NCI-H1436 treated with DMSO at 0.1 percent for 48 hours (cell line): ENCODE measurements at regions not wholly inside any gene's neighbourhood (a gene's known extent, or its start where the extent isn't known, plus 50 kb on each side); places are given as distances from the start of the nearest gene placed in this dataset.
A peak's percentile ranks its signal among the peaks of the same experiment; 100 is the strongest.

Experiments
- DNase-seq: peaks from one replicate; lab custom pipeline; 2025; lab: John Stamatoyannopoulos, UW

DNA sequence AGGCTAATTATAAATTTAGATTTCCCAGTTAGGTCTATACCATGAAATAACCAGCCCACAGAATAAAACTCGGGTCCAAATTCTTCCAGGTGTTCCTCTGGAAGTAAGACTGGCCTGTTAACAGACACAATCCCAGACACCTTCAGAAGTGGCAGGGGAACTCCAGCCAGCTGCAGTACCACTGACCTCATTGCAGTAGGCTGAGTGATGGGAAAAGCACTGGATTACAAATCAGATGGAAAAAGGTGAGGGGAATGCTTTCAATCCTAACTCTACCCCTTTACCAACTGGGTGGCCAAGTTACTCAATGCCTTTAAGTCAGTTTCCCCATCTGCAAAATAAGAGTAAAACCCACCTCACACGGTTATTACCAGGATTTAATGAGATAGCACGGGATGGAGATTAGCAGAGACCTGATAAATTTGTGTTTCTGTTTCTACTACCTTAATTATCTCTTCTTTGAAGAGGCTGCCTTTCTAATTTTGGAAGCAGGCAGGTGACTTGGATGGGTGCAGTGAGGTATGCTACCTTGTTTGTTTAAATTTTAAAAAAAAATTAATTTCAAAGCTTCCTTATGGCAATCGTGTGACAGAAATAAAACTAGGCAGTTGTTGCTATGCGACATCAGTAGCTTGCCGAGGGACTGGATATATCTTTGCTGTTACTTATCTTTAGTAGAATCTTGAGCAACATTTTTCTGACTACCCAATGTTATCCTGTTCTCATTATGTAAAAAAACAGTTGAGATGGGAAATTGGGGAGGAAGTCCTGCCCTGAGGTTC lies 167.3 kb upstream of the GRIN2B start:
- no peak for DNase-seq

DNA sequence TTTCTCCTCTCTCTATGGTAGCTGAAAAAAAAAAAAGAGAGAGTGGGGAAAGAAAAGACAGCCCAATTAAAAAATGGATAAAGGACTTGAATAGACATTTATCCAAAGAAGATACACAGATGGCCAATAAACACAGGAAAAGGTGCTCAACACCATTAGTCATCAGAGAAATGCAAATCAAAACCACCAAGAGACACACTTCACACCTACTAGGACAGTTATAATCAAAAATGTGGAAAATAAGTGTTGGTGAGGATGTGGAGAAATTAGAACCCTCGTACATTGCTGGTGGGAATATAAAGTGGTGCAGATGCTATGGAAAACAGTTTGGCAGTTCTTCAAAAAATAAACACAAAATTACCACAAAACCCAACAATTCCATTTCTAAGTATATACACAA lies 172.4 kb upstream of the GRIN2B start:
- DNase-seq = no peak

DNA sequence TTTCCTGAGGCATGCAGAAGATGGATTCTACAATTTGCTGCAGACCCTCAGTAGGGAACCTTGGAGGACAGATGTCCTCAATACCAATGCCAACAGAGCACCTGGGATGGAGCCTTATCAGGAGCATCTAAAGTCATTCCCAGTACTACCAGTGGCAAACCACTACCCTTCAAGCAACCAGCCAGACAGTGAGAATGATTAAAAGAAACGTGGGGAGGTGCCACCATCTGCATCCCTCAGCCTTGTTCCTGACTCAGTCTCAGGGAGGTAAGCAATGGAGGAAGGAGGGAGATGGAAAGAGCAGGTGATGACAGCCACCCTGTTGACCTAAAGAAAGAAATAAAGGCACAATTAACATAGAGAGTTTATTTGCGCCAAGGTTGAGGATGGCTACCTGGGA lies 175.2 kb upstream of the GRIN2B start:
- DNase-seq = no peak

DNA sequence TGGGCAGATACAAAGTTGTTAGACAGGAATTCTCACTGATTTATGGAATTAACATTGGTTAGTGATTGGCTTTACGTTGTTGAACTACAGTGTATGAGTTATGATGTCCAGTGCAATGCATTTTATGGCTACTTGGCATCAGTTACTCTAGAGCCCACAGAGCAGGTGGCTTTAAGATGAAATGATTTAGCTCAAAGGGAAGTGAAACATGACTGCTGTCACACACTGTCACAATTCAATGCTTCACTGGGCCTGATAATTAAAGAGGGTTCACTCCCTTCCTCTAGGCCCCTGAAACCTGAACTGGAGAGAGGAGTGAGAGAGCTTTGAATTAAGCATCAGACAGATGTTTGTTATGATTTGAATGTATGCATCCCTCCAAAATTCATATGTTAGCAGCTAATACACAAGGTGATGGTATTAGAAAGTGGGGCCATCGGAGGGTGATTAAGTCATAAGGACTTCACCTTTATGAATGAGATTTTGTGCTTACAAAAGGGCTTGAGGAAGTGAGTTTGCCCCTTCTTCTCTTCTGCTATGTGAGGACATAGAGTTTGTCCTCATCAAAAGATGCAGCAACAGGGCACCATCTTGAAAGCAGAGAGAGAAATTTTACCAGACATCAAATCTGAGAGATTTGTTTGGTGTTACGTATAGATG lies 175.8 kb upstream of the GRIN2B start:
- no peak for DNase-seq

DNA sequence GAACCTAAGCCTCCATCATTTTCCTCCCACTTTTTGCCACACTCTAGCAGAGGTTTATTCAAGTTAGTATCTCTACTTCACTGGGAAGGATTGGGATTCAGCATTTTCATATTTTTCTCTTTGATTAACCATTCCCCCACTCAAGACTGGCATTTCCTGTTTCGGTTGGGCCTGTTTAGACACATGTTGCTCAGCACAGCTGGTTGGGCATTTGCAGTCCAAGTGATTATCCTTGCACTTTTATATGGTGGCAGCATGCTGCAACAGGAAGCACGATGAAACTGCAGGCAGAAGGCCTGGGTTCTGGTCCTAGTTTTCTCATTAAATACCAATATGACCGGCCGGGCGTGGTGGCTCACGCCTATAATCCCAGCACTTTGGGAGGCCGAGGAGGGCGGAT lies 182.9 kb upstream of the GRIN2B start:
- DNase-seq = no peak

DNA sequence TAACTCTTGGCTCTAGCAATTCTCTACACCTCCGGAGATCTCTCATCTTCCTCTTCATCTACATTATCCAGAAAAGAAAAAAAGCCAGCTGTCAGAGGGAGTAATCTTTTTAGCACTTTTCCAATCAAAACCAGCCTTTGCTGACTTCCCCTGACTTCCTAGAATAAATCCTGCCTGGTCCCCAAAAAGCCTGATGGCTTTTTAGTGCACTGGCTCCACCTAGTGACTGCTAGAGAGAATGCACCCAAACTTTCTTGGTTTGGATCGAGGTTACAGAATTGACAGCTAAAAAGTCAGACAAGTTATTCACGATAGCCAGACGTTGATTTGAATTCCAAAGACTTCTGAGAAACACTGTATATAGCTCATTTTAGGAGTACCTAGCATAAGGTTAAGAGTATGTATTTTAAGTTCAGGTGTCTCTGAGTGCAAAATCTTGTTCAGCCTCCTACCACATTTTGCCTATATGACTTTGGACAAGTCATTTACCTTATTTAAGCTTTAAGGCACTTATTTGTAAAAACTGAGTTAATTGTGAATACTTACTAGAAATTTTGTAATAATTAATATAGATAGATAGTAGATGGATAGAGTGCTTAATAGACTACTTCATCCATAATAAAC lies 185.7 kb upstream of the GRIN2B start:
- no peak for DNase-seq

DNA sequence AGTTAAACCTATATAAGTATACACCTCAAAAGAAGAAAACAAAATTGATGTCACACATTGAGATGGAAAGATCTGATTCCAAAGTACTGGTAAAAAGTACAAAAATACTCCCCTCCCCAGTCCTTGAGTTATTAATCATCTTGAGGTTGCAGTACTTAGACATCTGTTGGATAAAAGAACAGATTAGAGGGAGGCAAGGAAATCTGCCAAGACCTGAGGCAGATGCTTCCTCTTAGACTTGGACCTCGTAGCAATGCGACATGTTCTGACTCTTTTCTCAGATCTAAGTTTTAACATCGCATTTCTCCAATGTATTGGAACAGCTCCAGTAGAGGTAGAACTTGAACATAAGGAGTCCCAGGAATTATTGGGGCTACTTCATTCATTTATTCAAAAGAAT lies 187.9 kb upstream of the GRIN2B start:
- DNase-seq = no peak

DNA sequence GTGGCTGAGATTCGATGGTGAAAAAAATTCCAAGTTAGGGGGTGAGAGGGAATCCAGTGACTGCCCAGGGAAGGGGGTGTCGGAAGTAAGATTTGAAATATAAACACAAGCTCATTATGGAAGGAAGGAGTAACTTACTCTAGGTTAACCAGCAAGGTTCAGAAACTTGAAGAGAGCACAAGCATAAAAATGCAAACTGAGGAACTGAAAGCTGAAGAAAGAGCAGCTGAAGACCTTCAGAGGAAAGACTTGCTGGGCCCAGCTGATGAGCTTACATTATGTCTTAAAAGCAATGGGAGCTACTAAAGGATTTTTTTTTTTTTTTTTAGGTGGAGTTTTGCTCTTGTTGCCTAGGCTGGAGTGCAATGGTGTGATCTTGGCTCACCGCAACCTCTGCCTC lies 189.7 kb upstream of the GRIN2B start:
- no peak for DNase-seq

DNA sequence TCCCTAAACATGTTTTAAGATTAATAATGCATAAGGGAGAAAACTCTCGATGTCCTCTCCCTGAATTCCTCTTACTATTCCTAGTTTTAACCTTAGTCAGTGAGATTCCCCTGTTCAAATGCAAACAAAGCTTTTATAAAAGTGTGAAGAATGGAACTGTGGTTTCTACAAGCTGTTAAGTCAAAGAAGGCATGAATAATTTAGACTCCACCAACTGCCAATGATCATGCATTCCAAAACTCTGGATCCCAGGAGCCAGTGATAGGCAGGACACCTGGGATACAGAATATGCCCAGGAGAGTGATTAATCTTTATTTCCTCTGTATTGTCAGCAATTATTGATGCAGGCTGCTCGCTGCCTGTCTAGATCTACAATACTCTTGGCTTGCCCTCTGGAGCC lies 190.3 kb upstream of the ATF7IP start:
- DNase-seq = no peak

DNA sequence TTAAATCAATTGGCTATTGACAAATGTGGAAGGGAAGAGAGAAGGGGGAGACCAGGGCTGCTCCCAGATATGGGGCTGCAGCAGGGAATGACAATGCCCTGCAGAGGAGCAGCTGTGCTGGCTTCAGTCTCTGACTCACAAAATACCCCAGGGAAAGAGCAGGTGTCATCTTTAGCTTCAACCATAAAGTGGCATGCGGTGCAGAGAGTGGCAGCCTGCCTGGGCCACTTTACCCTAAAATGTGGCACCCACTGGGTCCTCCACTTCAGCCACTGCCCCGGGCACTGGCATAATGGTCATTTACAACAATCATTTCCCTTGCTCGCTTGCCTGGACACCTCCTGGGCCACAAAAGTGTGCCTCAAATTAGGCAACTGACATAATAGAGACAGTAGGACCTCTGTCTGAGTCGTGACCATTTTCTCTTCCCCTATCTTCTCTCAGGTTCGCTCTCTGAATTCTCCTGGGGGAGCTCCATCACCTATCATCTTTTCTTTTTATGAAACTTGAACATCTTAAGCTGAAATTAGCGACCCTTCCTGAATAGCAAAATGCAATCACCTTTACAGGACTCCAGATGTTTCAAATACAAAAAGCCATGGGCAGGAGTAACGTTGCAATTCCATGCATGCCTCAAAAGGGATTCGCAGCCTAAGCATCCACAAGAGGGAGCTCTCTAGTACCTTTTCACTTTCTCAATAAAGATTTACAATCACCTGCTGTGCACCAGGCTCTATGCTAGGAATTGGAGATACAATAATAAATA lies 179.9 kb upstream of the ATF7IP start:
- peak; percentile 7 for DNase-seq

DNA sequence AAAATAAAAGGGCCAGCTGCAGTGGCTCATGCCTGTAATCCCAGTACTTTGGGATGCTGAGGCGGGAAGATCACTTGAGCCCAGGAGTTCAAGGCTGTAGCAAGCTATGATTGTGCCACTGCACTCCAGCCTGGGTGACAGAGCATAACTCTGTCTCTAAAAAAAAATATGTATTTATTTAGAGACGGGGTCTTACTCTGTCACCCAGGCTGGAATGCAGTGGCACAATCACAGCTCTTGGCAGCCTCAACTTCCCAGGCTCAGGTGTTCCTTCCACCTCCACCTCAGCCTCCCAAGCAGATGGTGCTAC lies 179.3 kb upstream of the ATF7IP start:
- no peak for DNase-seq

DNA sequence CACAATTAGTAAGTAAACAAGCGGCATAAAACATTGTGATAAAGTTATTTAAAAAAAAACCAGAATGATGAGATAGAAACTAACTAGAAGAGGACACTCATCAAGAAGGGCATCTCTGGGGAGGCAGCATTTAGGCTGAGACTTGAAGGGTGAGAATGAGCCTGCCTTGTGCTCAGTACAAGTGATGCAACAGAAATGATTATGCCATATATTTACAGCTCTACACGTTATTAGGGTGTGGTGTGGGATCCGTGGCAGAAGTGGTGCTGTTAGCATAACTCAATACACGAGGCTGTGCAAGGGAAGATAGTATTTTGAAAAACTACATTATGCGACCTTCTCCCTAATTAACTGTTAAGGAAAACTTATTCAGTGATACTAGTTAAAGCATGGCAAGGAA lies 178.5 kb upstream of the ATF7IP start:
- DNase-seq = no peak

DNA sequence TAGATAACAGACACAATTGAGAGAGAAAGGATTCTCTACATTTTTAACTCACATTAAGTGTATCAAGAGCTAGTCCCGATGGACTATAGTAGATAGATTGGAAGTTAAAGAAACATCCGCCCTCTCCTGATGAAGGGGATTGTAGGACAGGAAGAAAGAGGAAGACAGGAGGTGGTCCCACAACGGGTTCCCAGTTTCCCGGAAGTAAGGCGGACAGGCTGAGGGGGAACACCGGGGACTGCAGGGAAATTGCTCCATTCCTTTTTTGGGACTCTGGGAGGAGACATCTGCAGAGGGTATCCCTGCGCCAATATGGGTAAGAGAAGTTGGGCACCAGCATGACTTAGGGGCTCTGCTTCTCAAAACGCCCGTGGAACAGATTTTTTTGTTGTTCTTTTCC lies 177.5 kb upstream of the ATF7IP start:
- DNase-seq = no peak

DNA sequence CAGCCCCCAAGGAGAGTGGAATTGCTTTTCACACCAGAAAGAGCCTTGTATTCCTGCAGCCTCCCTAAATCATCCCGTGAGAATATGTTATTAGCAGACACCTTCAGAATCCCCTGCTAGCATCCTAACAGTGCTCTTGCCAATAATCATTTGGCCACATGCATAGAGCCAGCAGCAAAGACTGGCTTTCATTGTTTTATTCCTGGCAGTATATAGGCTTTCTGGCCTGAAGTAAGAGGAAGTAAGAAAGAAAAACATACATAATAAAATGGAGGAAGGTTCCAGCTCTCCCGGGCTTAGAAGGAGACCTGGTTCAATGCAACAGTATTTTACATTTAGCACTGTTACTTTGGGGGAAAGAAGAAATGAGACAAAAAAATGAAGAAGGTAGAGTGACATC lies 176.7 kb upstream of the ATF7IP start:
- DNase-seq = no peak

DNA sequence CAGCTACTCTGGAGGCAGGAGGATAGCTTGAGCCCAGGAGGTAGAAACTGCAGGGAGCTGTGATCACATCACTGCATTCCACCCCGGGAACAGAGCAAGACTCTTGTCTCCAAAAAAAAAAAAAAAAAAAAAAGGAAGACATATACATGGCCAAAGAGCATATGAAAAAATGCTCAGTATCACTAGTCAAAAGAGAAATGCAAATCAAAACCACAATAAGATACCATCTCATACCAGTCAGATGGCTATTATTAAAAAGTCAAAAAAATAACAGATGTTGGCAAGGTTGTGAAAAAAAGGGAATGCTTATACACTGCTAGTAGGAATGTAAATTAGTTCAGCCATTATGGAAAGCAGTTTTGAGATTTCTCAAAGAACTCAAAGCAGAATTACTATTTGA lies 174.8 kb upstream of the ATF7IP start:
- no peak for DNase-seq

DNA sequence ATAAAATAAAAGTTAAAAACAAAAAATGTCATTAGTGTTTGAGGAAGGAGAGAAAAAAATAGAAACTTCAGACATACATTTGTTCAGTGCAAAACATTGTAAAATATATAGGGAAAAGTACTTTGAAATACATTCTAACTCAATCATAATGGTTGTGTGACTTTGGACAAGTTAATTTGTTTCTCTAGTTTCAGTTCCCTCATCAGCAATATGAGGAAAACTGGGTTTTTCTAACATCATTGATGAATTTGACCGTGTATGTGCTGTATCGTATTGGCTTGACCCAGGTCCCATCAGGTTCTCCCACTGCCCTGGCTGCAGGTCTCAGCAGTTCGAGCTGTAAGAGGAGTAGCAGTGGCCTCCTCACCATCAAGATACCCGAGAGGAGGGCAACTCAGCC lies 173.9 kb upstream of the ATF7IP start:
- no peak for DNase-seq

DNA sequence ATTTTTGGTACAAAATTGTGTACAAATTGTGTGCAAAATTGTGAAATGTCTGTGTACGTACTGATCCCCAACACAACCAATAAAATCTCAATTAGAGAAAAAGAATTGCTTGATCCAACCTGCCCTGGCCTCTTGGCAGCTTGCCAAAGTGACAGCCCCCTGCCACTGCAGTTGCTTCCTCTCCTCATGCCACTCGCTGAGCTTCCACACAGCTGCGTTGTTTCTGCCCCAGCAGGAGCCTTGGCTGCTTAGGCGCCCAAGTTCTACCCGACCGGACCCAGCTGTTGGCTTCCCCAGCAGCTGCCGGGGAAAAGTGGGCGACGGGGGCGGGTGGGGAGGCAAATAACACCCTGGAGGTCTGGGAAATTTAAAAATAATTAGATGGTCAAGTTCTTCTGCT lies 171.8 kb upstream of the ATF7IP start:
- DNase-seq = no peak

DNA sequence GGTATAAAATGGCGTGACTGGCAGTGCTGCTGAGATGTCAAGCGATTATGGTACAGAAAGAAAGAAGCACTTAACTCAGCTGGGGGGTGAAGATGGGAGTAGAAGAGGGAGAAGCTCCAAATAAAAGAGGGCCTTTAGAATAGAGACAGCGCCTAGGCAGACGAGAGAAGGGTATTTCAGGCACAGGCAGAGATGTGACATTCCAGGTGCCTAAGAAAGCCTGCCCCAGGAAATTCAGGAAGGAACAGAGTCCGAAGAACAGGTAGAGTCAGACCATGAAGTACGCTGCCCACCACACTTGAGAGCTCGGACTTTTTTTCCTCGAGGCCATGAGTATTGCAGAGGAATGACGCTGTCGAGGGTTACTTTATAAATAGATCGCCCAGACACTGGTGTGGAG lies 170.9 kb upstream of the ATF7IP start:
- no peak for DNase-seq

DNA sequence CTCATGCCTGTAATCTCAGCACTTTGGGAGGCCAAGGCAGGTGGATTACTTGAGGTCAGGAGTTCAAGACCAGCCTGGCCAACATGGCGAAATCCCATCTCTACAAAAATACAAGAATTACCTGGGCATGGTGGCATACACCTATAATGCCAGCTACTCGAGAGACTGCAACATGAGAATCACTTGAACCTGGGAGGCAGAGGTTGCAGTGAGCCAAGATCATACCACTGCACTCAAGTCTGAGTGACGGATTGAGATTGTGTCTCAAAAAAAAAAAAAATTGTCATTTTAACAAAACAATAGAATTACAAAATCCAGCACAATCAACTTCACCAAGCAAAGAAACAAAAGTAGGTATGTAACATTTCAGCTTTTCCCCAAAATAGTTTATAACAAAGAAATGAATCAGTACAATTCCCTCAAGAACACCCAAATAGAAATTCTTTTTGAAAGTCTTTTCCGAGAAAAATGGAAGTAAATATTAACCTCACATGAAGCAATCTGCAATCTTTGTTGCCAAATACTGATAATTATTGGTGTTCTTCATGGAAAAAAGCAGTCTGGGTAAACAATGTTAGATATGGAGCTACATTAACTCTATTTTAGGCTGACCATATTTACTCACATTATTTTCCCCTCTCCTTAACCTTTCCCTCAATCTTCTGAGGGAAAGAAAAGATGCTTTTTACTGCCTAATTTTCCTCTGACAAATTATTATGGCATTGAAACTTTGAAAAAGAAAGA lies 165.9 kb upstream of the ATF7IP start:
- DNase-seq = no peak

DNA sequence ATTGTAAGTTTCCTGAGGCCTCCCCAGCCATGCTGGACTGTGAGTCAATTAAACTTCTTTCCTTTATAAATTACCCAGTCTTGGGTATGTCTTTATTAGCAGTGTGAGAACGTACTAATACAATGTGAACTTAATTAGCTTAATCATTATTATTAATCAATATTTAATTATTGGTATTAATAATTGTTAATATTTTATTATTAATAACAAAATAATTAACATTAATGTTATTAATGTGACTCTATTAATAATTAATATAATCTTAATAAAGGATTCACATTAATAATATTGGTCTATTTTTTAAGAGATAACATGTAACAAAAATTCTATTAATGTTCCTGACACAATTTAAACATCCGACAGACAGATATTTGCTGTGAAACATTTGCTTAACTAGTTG lies 164.9 kb upstream of the ATF7IP start:
- DNase-seq = no peak

DNA sequence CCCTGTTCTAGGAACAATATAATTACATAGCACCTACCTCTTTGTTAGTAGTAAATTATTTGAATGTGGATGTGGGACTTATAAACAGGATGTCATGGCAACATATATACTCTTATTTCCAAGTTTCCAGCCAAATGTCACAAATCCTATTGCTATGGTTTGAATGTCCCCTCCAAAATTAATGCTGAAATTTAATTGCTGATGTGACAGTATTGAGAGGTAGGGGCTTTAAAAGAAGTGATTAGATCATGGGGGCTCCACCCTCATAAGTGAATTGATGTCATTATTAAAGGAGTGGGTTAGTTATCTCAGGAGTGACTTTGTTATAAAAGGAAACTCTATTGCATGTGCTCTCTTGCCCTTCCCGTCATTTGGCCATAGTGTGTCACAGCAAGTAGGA lies 164.2 kb upstream of the ATF7IP start:
- DNase-seq = no peak

DNA sequence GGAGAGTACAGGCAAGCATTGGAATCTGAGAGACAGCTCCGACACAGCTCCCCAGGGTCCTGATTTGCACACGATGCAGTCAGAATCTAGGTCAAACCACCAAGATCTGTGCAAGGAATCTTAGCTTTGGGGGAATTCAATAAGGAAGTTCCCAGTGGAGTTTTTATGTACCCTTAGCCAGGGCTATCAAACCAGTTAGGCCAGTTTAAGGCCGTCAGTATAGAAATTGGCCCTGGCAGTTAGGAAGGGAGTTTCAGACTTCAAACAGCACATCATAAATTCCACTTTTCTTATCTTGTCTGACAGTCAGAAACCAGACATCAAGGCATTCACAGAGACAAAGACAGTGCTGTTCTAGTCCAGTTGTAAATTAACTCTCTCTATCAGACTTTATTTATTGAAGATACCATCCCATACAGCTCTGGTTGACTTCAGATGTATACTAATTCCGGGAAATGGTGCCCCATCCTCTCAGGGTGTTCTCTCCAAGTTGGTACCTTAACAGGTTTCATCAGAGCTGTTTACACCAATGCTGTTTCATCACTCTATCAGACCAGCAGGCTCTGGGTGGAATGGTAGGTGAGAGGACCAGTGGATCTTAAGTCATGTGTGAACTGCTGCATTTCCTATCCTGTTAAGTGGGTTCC lies 157.5 kb upstream of the ATF7IP start:
- no peak for DNase-seq
